ENCODE measurements at regions not wholly inside any gene's neighbourhood (a gene's known extent, or its start where the extent isn't known, plus 50 kb on each side); places are given as distances from the start of the nearest gene placed in this dataset.

DNA sequence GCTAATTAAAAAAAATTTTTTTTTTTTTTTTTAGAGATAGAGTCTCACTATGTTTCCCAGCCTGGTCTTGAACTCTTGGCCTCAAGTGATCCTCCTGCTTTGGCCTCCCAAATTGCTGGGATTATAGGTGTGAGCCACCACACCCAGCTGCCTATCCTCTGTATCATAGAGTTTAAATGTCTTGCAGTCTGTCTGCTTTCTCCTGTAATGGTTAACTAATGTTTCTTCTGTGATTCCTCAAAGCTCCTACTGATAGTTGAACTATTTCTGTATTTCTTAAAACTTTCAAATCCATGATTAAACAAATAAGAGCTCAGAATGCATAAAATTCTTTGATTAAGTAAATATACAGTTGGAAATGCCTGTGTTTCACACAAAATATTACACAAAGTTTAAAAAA lies 115.4 kb upstream of the TPM1 start:
- no peaks in the 10 kb centered on the region for H3K9me3 ChIP-seq (ENCODE audit: control insufficient read depth, insufficient read depth, low read length)
- H3K27ac ChIP-seq (ENCODE audit: low read depth, low read length): no peak overlapping the region
- H3K27me3 ChIP-seq (ENCODE audit: control insufficient read depth, insufficient read depth, low read length): no peaks in the 10 kb centered on the region
- DNase-seq (ENCODE audit: low read depth, low spot score): no peak
- ChIA-PET POLR2A (interaction anchor here (0.6 to 1.4 kb wide), 4 partner anchors 96 to 118 kb away, joined by 4 to 5 read pairs (median 4); partner anchors contain the start of gene TPM1), CTCF (interaction anchor here (0.9 to 1.1 kb wide), 2 partner anchors 8 to 43 kb away, joined by 3 read pairs; no protein-coding TSS in a partner anchor)
- TF ChIP-seq, protein P1, sequence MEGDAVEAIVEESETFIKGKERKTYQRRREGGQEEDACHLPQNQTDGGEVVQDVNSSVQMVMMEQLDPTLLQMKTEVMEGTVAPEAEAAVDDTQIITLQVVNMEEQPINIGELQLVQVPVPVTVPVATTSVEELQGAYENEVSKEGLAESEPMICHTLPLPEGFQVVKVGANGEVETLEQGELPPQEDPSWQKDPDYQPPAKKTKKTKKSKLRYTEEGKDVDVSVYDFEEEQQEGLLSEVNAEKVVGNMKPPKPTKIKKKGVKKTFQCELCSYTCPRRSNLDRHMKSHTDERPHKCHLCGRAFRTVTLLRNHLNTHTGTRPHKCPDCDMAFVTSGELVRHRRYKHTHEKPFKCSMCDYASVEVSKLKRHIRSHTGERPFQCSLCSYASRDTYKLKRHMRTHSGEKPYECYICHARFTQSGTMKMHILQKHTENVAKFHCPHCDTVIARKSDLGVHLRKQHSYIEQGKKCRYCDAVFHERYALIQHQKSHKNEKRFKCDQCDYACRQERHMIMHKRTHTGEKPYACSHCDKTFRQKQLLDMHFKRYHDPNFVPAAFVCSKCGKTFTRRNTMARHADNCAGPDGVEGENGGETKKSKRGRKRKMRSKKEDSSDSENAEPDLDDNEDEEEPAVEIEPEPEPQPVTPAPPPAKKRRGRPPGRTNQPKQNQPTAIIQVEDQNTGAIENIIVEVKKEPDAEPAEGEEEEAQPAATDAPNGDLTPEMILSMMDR (IDR thresholded peaks at IDR 0.05; ENCODE audit: low read depth, low read length): no peak
- no peak overlapping the region for H3K4me3 ChIP-seq (ENCODE audit: low read depth, low read length)

DNA sequence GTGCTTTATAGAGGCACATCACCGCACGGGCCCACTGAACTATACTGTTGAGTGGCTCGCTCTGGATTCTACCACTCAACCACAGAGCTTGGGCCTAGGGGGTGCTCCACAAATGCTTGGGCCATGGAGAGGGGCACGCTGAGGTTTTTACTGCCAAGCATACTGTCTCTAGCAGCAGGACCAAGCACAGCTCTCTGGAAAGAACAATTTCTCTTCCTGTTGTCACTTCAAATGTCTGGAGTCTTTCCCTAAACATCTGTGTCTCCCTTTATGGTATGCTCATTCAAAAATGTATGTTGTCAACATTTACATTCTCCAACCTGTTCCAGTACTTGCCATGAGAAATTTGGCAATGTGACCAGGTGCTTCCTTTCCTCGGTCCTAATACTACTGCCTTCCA lies 114.7 kb upstream of the TPM1 start:
- POLR2A ChIA-PET: interaction anchor here (0.6 to 1.4 kb wide), 6 partner anchors 95 to 138 kb away, joined by 4 to 7 read pairs (median 5); partner anchors contain the start of gene TPM1
- CTCF ChIA-PET: interaction anchor here (0.9 to 1.1 kb wide), 2 partner anchors 9 to 43 kb away, joined by 3 read pairs; no protein-coding TSS in a partner anchor

DNA sequence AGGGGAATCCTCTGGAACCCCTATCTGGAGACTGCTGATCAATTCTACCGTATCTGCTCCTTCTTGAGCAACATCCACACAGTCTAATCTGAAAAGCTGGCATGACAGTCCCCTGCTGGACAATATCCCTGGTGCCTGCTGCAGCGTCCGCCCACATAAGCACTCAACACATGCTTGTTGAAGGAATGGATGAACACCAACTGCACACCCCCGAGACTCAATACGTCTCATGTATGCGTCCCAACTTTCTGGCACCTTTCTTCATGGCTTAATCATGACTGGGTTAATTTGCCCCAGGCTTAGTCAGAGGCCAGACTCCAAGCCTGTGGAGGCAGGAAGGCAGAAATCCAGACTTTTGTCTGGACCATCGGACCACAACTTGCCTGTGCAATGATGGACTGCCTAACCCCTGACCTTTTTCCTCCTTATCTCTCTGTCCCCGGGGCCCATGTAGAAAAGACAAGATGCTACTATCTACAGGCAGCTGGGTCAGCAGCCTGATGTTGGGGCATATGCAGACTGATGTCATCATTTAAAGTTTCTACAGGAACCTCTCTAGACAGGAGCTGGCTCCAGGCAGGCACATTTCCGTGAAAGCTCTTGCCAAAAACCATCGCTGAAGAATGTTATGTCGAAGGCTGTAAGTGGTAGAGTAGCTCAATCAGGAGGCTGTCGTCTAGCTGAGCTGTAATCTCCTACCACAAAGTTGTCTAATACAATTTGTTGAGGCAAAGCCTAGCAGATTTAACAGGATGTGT lies 114.1 kb upstream of the TPM1 start:
- Histone ChIP-seq H3K4me3 (ENCODE audit: low read depth, low read length) (no peak overlapping the region), H3K27ac (ENCODE audit: low read depth, low read length) (peak overlapping the region; percentile 55), H3K27me3 (ENCODE audit: control insufficient read depth, insufficient read depth, low read length) (no peaks in the 10 kb centered on the region), H3K9me3 (ENCODE audit: control insufficient read depth, insufficient read depth, low read length) (no peaks in the 10 kb centered on the region)
- ChIA-PET CTCF (interaction anchor here (1.4 kb wide), 1 partner anchor 187 kb away, joined by 5 read pairs; no protein-coding TSS in a partner anchor), POLR2A (interaction anchor here (0.6 to 1.4 kb wide), 8 partner anchors 28 to 138 kb away, joined by 4 to 7 read pairs (median 6); partner anchors contain the start of gene TPM1)
- TF ChIP-seq, protein P1 (IDR thresholded peaks at IDR 0.05; ENCODE audit: low read depth, low read length): peak; percentile 42
- peak; percentile 64 for DNase-seq (ENCODE audit: low read depth, low spot score)

More for the DNA sequence above, 114.7 kb upstream of the TPM1 start:
- H3K27me3 ChIP-seq (ENCODE audit: control insufficient read depth, insufficient read depth, low read length): no peaks in the 10 kb centered on the region
- no peaks in the 10 kb centered on the region for H3K9me3 ChIP-seq (ENCODE audit: control insufficient read depth, insufficient read depth, low read length)
- H3K27ac ChIP-seq (ENCODE audit: low read depth, low read length): peak overlapping the region; percentile 59
- TF ChIP-seq, protein P1 (IDR thresholded peaks at IDR 0.05; ENCODE audit: low read depth, low read length): no peak
- DNase-seq (ENCODE audit: low read depth, low spot score): no peak
- no peak overlapping the region for H3K4me3 ChIP-seq (ENCODE audit: low read depth, low read length)

DNA sequence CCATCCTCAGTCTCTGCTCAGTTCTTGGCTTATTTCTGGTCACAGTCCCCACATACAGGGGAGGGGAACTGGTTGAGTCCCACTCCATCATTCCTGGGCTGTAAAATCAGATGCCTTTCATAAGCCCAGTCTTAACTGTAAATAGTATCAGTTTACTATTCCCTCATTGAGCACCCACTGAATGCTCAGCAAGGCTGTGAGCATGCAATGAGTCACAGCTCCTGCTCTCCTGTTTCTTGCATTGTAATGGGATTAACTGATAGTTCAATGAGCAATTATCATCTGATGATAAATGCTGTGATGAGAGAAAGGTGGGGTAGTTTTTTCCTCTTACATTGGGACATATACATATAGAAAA lies 113.6 kb upstream of the TPM1 start:
- Histone ChIP-seq H3K27me3 (ENCODE audit: control insufficient read depth, insufficient read depth, low read length) (no peaks in the 10 kb centered on the region), H3K4me3 (ENCODE audit: low read depth, low read length) (no peak overlapping the region), H3K9me3 (ENCODE audit: control insufficient read depth, insufficient read depth, low read length) (no peaks in the 10 kb centered on the region), H3K27ac (ENCODE audit: low read depth, low read length) (peak overlapping the region; percentile 55)
- TF ChIP-seq, protein P1 (IDR thresholded peaks at IDR 0.05; ENCODE audit: low read depth, low read length): no peak
- ChIA-PET POLR2A (interaction anchor here (0.6 to 1.2 kb wide), 5 partner anchors 27 to 119 kb away, joined by 5 to 7 read pairs (median 6); partner anchors contain the start of gene TPM1), CTCF (interaction anchor here (1.4 kb wide), 1 partner anchor 187 kb away, joined by 5 read pairs; no protein-coding TSS in a partner anchor)
- DNase-seq (ENCODE audit: low read depth, low spot score): peak; percentile 66

DNA sequence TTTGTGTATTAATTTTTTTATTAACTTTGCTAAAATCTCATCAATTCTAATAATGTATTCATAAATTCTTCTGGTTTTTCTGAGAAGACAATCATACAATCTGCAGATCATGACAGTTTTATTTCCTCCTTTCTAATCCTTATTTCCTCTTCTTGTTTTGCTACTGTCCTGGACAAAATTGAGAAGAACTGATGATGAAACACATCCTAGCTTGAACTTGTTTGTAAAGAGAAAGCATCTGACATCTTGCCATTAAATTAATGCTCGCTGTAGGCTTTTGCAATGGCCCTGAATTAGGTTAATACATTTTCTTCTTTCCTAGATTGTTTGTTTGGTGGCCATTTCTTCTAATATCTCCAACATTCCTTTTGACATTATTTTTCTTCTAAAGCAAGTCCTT lies 110.9 kb upstream of the TPM1 start:
- no peaks in the 10 kb centered on the region; the same call in 1 of the 2 replicates for H3K9me3 ChIP-seq (ENCODE audit: control insufficient read depth, insufficient read depth, low read length)
- ChIA-PET POLR2A (interaction anchor here (1.1 kb wide), 1 partner anchor 10 kb away, joined by 5 read pairs; no protein-coding TSS in a partner anchor), CTCF (no interaction called here)
- TF ChIP-seq, protein P1 (IDR thresholded peaks at IDR 0.05; ENCODE audit: low read depth, low read length): no peak
- no peak for DNase-seq (ENCODE audit: low read depth, low spot score)
- no peak overlapping the region for H3K4me3 ChIP-seq (ENCODE audit: low read depth, low read length)
- H3K27ac ChIP-seq (ENCODE audit: low read depth, low read length): no peak overlapping the region
- H3K27me3 ChIP-seq (ENCODE audit: control insufficient read depth, insufficient read depth, low read length): no peaks in the 10 kb centered on the region

All from AG04450 (cell line).